AG04449 (cell line): ENCODE measurements at regions not wholly inside any gene's neighbourhood (a gene's known extent, or its start where the extent isn't known, plus 50 kb on each side); places are given as distances from the start of the nearest gene placed in this dataset.

ENCODE experiments used
- CTCF ChIA-PET: fragments of 350-600 bp; formaldehyde crosslinking; extraction: SDS; loops from one replicate; lab custom pipeline; 2021; ENCODE audit warnings: antibody characterized with exemption; lab: Yijun Ruan, JAX
- POLR2A ChIA-PET: fragments of 400-600, 350-600 bp; formaldehyde crosslinking; extraction: SDS; loops from one replicate; lab custom pipeline; 2020; ENCODE audit warnings: antibody characterized with exemption, inconsistent platforms; lab: Yijun Ruan, JAX
- DNase-seq: peaks from one replicate; pipeline ENCODE4 v3.0.0-alpha.2; 2010; ENCODE audit warnings: low read depth, low spot score
- H3K4me3 ChIP-seq: 2 replicates; pipeline ENCODE4 v1.5.1; 2011; ENCODE audit warnings: low read depth, mild to moderate bottlenecking, control low read depth, low read length
- TF ChIP-seq, protein P1 (sequence below): IDR thresholded peaks from one replicate; pipeline ENCODE4 v1.5.1; 2011; ENCODE audit warnings: mild to moderate bottlenecking, moderate library complexity, low read length, control low read depth, inconsistent platforms; ENCODE audit not compliant: insufficient read depth; ENCODE audit errors: missing control alignments

DNA sequence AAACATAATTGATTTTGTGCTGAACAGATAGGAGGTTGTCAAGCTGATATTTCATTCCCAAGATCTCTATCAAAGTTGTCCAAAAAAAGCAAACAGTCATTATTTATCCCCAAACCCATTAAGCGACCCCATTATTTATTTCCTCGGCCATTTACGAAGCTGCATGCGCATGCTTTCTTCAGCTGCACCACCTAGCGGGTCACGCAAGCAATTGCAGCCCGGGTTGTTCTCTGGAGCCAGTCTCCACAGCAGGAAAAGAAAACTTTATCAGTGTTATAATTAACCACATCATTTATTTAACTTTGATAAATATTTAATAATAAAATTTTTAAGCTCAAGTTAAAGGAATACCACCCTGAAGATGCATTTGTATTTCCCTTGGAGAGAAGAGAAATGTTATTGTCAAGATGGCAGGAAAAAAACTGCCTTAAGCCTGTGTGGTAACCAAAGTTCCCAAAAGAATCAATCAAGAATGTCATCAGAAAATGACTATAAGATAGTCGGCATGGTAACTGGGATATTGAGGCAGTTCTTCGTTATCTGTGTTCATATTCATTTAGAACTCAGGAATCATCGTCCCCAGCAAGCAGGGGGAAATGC lies 304.7 kb downstream of the FBXO15 start:
- peak; percentile 5 for DNase-seq
- TF ChIP-seq, protein P1, sequence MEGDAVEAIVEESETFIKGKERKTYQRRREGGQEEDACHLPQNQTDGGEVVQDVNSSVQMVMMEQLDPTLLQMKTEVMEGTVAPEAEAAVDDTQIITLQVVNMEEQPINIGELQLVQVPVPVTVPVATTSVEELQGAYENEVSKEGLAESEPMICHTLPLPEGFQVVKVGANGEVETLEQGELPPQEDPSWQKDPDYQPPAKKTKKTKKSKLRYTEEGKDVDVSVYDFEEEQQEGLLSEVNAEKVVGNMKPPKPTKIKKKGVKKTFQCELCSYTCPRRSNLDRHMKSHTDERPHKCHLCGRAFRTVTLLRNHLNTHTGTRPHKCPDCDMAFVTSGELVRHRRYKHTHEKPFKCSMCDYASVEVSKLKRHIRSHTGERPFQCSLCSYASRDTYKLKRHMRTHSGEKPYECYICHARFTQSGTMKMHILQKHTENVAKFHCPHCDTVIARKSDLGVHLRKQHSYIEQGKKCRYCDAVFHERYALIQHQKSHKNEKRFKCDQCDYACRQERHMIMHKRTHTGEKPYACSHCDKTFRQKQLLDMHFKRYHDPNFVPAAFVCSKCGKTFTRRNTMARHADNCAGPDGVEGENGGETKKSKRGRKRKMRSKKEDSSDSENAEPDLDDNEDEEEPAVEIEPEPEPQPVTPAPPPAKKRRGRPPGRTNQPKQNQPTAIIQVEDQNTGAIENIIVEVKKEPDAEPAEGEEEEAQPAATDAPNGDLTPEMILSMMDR, result peak; percentile 87
- H3K4me3 ChIP-seq, result no peak overlapping the region
- POLR2A ChIA-PET, result no interaction called here
- CTCF ChIA-PET, result interaction anchor here (0.6 to 2.6 kb wide), 42 partner anchors 8 to 1080 kb away, joined by 3 to 35 read pairs (median 4); no protein-coding TSS in a partner anchor

DNA sequence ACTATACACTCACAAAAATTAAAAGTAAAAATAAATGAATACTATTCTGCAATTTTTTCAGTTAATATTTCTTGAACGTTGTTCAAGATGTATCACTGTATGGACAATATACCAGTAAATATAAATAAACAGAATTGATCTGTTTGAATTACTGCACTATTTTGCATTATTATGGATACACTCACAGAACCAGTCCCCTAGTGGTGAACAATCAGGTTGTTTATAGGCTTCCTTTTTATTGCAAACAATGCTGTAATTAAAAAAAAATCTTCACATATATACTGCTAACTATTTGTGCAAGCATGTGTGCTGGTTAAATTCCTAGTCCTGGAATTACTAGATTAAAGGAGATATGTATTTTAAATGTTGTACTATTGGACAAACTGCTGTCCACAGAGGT lies 306.0 kb downstream of the FBXO15 start:
- TF ChIP-seq, protein P1, result peak; percentile 1
- POLR2A ChIA-PET, result no interaction called here
- no peak overlapping the region for H3K4me3 ChIP-seq
- DNase-seq, result no peak
- CTCF ChIA-PET, result interaction anchor here (1.0 to 2.5 kb wide), 14 partner anchors 8 to 692 kb away, joined by 3 to 35 read pairs (median 8); no protein-coding TSS in a partner anchor

- H3K4me3 ChIP-seq, result no peak overlapping the region
- POLR2A ChIA-PET, result interaction anchor here (0.6 kb wide), 1 partner anchor 152 kb away, joined by 3 read pairs; no protein-coding TSS in a partner anchor
- TF ChIP-seq, protein P1, result no peak
- CTCF ChIA-PET, result interaction anchor here (0.9 to 1.6 kb wide), 5 partner anchors 10 to 221 kb away, joined by 3 to 5 read pairs (median 4); no protein-coding TSS in a partner anchor
- DNase-seq, result no peak
These were observed 307.2 kb downstream of the FBXO15 start for GRCh38 chr18:73840319-73840945.

GRCh38 chr18:73839441-73839840 lies 308.2 kb downstream of the FBXO15 start:
- ChIA-PET CTCF (interaction anchor here (1.1 to 1.6 kb wide), 2 partner anchors 12 to 14 kb away, joined by 4 to 5 read pairs; no protein-coding TSS in a partner anchor), POLR2A (no interaction called here)
- no peak overlapping the region for H3K4me3 ChIP-seq
- TF ChIP-seq, protein P1, result no peak
- no peak for DNase-seq

DNA sequence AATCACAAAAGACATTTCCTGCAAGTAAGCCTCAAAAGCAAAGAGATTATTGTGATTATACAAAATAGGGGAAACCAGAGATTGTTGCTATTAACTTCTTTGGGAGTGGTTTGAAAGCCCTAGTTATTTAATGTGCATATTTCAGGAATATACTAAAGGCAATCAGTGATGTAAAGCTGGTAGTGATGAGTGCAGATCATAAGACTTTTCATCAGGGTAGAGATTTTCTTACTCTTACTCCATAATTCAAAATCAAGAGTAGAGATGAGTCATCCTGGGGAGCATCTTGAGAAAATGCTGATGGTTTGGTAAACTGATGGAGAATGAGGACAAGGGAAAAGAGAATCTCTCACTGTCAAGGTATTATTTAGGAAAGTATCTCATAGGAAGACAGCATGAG lies 309.5 kb downstream of the FBXO15 start:
- ChIA-PET POLR2A (no interaction called here), CTCF (no interaction called here)
- H3K4me3 ChIP-seq, result no peak overlapping the region

More for the DNA sequence above, 309.5 kb downstream of the FBXO15 start:
- TF ChIP-seq, protein P1, result no peak
- no peak for DNase-seq
